Sigmoid colon (tissue), 6 donors: ENCODE measurements at regions not wholly inside any gene's neighbourhood (a gene's known extent, or its start where the extent isn't known, plus 50 kb on each side); places are given as distances from the start of the nearest gene placed in this dataset.

Experiments
- DNase-seq: peaks from one replicate; pipeline ENCODE4 v3.0.0-alpha.2; 2019
- H3K27ac ChIP-seq, 4 donors: fragments of 200-600 bp; sonication (generic); one replicate each; pipeline ENCODE4 v1.5.1; 2016 to 2019; ENCODE audit warnings: mild to moderate bottlenecking in 1 of 4
- H3K27me3 ChIP-seq, 3 donors: fragments of 200-600 bp; sonication (generic); one replicate each; pipeline ENCODE4 v1.5.1; 2019; ENCODE audit warnings: mild to moderate bottlenecking in 1 of 3
- H3K36me3 ChIP-seq, 4 donors: fragments of 200-600 bp; sonication (generic); one replicate each; pipeline ENCODE4 v1.5.1; 2016 to 2019
- H3K4me1 ChIP-seq, 4 donors: fragments of 200-600 bp; sonication (generic); one replicate each; pipeline ENCODE4 v1.5.1; 2017 to 2019
- H3K4me3 ChIP-seq, 4 donors: fragments of 200-600 bp; sonication (generic); one replicate each; pipeline ENCODE4 v1.5.1; 2017 to 2019; ENCODE audit warnings: mild to moderate bottlenecking in 2 of 4, moderate library complexity in 1 of 4
- H3K9me3 ChIP-seq, 4 donors: fragments of 200-600 bp in 3 of 4; sonication (generic) in 3 of 4; one replicate each; pipeline versions ENCODE4 v1.5.1 to v1.6.1; 2013 to 2019
- EP300 ChIP-seq, 4 donors: sonication (generic); formaldehyde crosslinking; IDR thresholded peaks; one replicate each; pipeline ENCODE4 v1.6.1; 2017; ENCODE audit warnings: antibody characterized with exemption in 4 of 4
- POLR2A ChIP-seq, 2 donors: fragments of 450-650 bp; IDR thresholded peaks; one replicate each; pipeline ENCODE4 v1.6.1; 2016; ENCODE audit warnings: antibody characterized with exemption in 2 of 2, mild to moderate bottlenecking in 2 of 2, moderate library complexity in 2 of 2
- POLR2AphosphoS5 ChIP-seq, 4 donors: sonication (generic); formaldehyde crosslinking; IDR thresholded peaks; one replicate each; pipeline ENCODE4 v1.6.1; 2017; ENCODE audit warnings: antibody characterized with exemption in 4 of 4
- WGBS, 2 donors: extraction: QIAGEN DNeasy Blood & Tissue Kit; methylation state at CpG; one replicate each; pipeline ENCODE4 v1.1.7; 2013; 5-methylcytosine and 5-hydroxymethylcytosine counted together
- intact Hi-C: fragments of 100-400 bp; cut with DNase I; formaldehyde crosslinking; loops from one replicate; pipeline ENCODE4 v1.15.1; 2023
- TF ChIP-seq, protein P1 (sequence below), 4 experiments: fragments of 450-650 bp in 3 of 4; fragments of 200-600 bp in 1 of 4; IDR thresholded peaks; one replicate each; pipeline ENCODE4 v1.5.1; 2016 to 2019; ENCODE audit warnings: antibody characterized with exemption in 4 of 4, mild to moderate bottlenecking in 3 of 4, moderate library complexity in 2 of 4
- donor health status: healthy with polysubstance abuse.
- donor health status: healthy.

DNA sequence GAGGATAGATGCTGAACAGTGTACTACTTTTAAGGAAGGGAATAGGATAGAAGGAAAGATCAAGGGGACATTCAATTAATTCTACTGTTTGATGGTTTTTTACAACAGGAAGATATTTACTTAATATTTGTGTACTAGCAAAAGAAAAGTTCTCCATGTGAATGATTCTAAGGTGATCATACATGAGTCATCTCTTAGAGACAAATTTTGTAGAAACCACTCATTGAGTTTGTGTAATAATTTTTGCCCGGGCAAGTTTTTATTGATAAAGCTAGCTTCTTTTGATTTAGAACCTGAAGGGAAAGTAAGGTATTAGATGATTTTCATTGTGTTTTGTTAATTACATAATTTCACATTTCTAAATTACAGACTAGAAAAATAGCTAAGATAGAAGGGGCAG is 172.8 kb upstream of the PSMD7 start:
- intact Hi-C loops: no loop called here
- no peak for DNase-seq
- no peaks in the 10 kb centered on the region for H3K27me3 ChIP-seq
- no peak overlapping the region for H3K27ac ChIP-seq
- no peaks in the 10 kb centered on the region for H3K4me1 ChIP-seq
- no peak overlapping the region for H3K4me3 ChIP-seq
- H3K36me3 ChIP-seq: no peaks in the 10 kb centered on the region
- 83 to 94% methylated on average over 1 of the region's 1 CpG for WGBS, 2 donors
- no peaks in the 10 kb centered on the region for H3K9me3 ChIP-seq
- TF ChIP-seq POLR2A (IDR thresholded peaks at IDR 0.05) (no peak), EP300 (IDR thresholded peaks at IDR 0.05) (no peak), POLR2AphosphoS5 (IDR thresholded peaks at IDR 0.05) (no peak)
- TF ChIP-seq, protein P1, sequence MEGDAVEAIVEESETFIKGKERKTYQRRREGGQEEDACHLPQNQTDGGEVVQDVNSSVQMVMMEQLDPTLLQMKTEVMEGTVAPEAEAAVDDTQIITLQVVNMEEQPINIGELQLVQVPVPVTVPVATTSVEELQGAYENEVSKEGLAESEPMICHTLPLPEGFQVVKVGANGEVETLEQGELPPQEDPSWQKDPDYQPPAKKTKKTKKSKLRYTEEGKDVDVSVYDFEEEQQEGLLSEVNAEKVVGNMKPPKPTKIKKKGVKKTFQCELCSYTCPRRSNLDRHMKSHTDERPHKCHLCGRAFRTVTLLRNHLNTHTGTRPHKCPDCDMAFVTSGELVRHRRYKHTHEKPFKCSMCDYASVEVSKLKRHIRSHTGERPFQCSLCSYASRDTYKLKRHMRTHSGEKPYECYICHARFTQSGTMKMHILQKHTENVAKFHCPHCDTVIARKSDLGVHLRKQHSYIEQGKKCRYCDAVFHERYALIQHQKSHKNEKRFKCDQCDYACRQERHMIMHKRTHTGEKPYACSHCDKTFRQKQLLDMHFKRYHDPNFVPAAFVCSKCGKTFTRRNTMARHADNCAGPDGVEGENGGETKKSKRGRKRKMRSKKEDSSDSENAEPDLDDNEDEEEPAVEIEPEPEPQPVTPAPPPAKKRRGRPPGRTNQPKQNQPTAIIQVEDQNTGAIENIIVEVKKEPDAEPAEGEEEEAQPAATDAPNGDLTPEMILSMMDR (IDR thresholded peaks at IDR 0.05): no peak

DNA sequence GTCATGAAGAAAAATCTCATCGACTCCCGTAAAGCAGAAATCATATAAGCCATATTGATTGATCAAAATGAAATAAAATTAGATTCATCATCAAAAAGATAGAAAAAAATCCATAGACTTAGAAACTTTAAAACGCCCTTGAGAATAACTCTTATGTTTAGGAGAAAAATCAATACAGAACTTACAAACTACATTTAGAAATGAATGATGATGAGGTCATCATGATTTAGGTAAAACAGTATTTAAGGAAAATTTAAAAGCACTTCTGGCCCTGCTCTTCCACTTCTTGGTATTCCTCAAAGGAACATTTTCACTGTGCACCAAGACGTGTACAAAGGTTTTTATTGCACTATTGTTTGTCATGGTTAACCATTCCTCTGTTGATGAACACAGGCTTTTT is 173.4 kb upstream of the PSMD7 start:
- no peak for DNase-seq
- H3K4me3 ChIP-seq: no peak overlapping the region
- WGBS, 2 donors: 68 to 78% methylated on average over 4 of the region's 4 CpGs
- no peaks in the 10 kb centered on the region for H3K36me3 ChIP-seq
- intact Hi-C loops: no loop called here
- no peaks in the 10 kb centered on the region for H3K4me1 ChIP-seq
- no peaks in the 10 kb centered on the region for H3K27me3 ChIP-seq
- no peak overlapping the region for H3K27ac ChIP-seq
- H3K9me3 ChIP-seq: no peaks in the 10 kb centered on the region
- TF ChIP-seq POLR2AphosphoS5 (IDR thresholded peaks at IDR 0.05): no peak
- TF ChIP-seq, protein P1 (IDR thresholded peaks at IDR 0.05): no peak
- no peak for TF ChIP-seq POLR2A (IDR thresholded peaks at IDR 0.05)
- no peak for TF ChIP-seq EP300 (IDR thresholded peaks at IDR 0.05)

DNA sequence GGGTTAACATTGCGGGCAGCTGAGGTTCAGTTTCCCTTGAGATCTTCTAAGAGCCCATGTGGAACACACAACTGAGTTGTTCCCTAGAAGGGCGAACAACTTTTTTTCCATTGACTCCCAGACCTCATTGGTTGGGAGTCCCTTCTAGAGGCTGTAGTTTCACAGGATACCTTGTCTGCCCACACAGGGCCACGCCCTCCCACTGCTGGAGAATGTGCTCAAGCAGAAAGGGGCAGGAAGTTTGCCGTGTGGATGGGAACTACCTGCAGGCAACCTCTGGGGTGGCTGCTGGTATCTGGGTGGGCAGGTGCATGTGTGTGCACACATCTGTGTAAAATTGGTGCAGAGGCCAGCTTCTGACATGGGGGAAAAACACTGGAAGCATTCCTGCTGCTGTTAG is 178.8 kb upstream of the PSMD7 start:
- intact Hi-C loops: no loop called here

GRCh38 chr16:74113545-74113944 is 183.1 kb upstream of the PSMD7 start:
- H3K27me3 ChIP-seq: no peaks in the 10 kb centered on the region
- no peaks in the 10 kb centered on the region for H3K36me3 ChIP-seq
- DNase-seq: no peak
- intact Hi-C loops: no loop called here
- H3K27ac ChIP-seq: no peak overlapping the region
- H3K4me1 ChIP-seq: no peaks in the 10 kb centered on the region
- H3K9me3 ChIP-seq: no peaks in the 10 kb centered on the region
- 92 to 93% methylated on average over 8 of the region's 8 CpGs for WGBS, 2 donors
- TF ChIP-seq POLR2A (IDR thresholded peaks at IDR 0.05) (no peak), POLR2AphosphoS5 (IDR thresholded peaks at IDR 0.05) (no peak), EP300 (IDR thresholded peaks at IDR 0.05) (no peak)
- TF ChIP-seq, protein P1 (IDR thresholded peaks at IDR 0.05): no peak
- no peak overlapping the region for H3K4me3 ChIP-seq

More for the DNA sequence above, 178.8 kb upstream of the PSMD7 start:
- 56 to 74% methylated on average over 4 of the region's 4 CpGs for WGBS, 2 donors
- Histone ChIP-seq H3K4me1 (no peaks in the 10 kb centered on the region), H3K27ac (no peak overlapping the region), H3K36me3 (no peaks in the 10 kb centered on the region), H3K4me3 (no peak overlapping the region), H3K27me3 (no peaks in the 10 kb centered on the region), H3K9me3 (no peaks in the 10 kb centered on the region)
- TF ChIP-seq POLR2A (IDR thresholded peaks at IDR 0.05) (no peak), EP300 (IDR thresholded peaks at IDR 0.05) (no peak), POLR2AphosphoS5 (IDR thresholded peaks at IDR 0.05) (no peak)
- TF ChIP-seq, protein P1 (IDR thresholded peaks at IDR 0.05): no peak
- DNase-seq: no peak

GRCh38 chr16:74111456-74111982 is 185.1 kb upstream of the PSMD7 start:
- no peak for DNase-seq
- Histone ChIP-seq H3K4me3 (no peak overlapping the region), H3K27me3 (no peaks in the 10 kb centered on the region), H3K27ac (no peak overlapping the region), H3K9me3 (no peaks in the 10 kb centered on the region), H3K4me1 (no peaks in the 10 kb centered on the region), H3K36me3 (no peaks in the 10 kb centered on the region)
- 68 to 89% methylated on average over 2 of the region's 2 CpGs for WGBS, 2 donors
- TF ChIP-seq EP300 (IDR thresholded peaks at IDR 0.05) (no peak), POLR2A (IDR thresholded peaks at IDR 0.05) (no peak), POLR2AphosphoS5 (IDR thresholded peaks at IDR 0.05) (no peak)
- TF ChIP-seq, protein P1 (IDR thresholded peaks at IDR 0.05): no peak
- intact Hi-C loops: no loop called here
